ENCODE measurements at regions not wholly inside any gene's neighbourhood (a gene's known extent, or its start where the extent isn't known, plus 50 kb on each side); places are given as distances from the start of the nearest gene placed in this dataset.

- Histone ChIP-seq H3K9me3 (ENCODE audit: control insufficient read depth in 2 of 2, insufficient read depth in 1 of 2, low read depth in 1 of 2, low read length in 1 of 2) (no peaks in the 10 kb centered on the region), H3K4me3 (ENCODE audit: low read depth in 1 of 3, low read length in 3 of 3) (no peak overlapping the region), H3K27me3 (ENCODE audit: control insufficient read depth in 3 of 3, insufficient read depth in 3 of 3, low read length in 3 of 3) (no peaks in the 10 kb centered on the region), H3K27ac (ENCODE audit: low read depth in 1 of 3, low read length in 2 of 3) (no peak overlapping the region), H3K36me3 (ENCODE audit: control insufficient read depth in 3 of 3, insufficient read depth in 2 of 3, low read depth in 1 of 3, low read length in 3 of 3) (no peaks in the 10 kb centered on the region), H3K4me1 (ENCODE audit: control insufficient read depth in 3 of 3, insufficient read depth in 2 of 3, low read depth in 1 of 3, low read length in 2 of 3) (no peaks in the 10 kb centered on the region)
- FAIRE-seq: no peak
- WGBS, 3 donors: 56 to 67% (median 66%) methylated on average over 1 of the region's 1 CpG
- no peak for DNase-seq
Observed at GRCh38 chr11:81380395-81380794, 1353.3 kb downstream of the FAM181B start.

- H3K4me1 ChIP-seq (ENCODE audit: control insufficient read depth in 3 of 3, insufficient read depth in 2 of 3, low read depth in 1 of 3, low read length in 2 of 3): no peaks in the 10 kb centered on the region
- no peaks in the 10 kb centered on the region for H3K36me3 ChIP-seq (ENCODE audit: control insufficient read depth in 3 of 3, insufficient read depth in 2 of 3, low read depth in 1 of 3, low read length in 3 of 3)
- DNase-seq (no peak), FAIRE-seq (no peak)
- no peak overlapping the region for H3K4me3 ChIP-seq (ENCODE audit: low read depth in 1 of 3, low read length in 3 of 3)
- no peaks in the 10 kb centered on the region for H3K27me3 ChIP-seq (ENCODE audit: control insufficient read depth in 3 of 3, insufficient read depth in 3 of 3, low read length in 3 of 3)
- H3K27ac ChIP-seq (ENCODE audit: low read depth in 1 of 3, low read length in 2 of 3): no peak overlapping the region
- no peaks in the 10 kb centered on the region for H3K9me3 ChIP-seq (ENCODE audit: control insufficient read depth in 2 of 2, insufficient read depth in 1 of 2, low read depth in 1 of 2, low read length in 1 of 2)
- WGBS, 3 donors: 84 to 85% (median 84%) methylated on average over 2 of the region's 2 CpGs
Observed at GRCh38 chr11:81377418-81377817, 1356.2 kb downstream of the FAM181B start.

GRCh38 chr11:81373986-81374385, 1359.7 kb downstream of the FAM181B start:
- Histone ChIP-seq H3K27me3 (ENCODE audit: control insufficient read depth in 3 of 3, insufficient read depth in 3 of 3, low read length in 3 of 3) (no peaks in the 10 kb centered on the region), H3K36me3 (ENCODE audit: control insufficient read depth in 3 of 3, insufficient read depth in 2 of 3, low read depth in 1 of 3, low read length in 3 of 3) (no peaks in the 10 kb centered on the region), H3K27ac (ENCODE audit: low read depth in 1 of 3, low read length in 2 of 3) (no peak overlapping the region), H3K4me1 (ENCODE audit: control insufficient read depth in 3 of 3, insufficient read depth in 2 of 3, low read depth in 1 of 3, low read length in 2 of 3) (no peaks in the 10 kb centered on the region), H3K4me3 (ENCODE audit: low read depth in 1 of 3, low read length in 3 of 3) (no peak overlapping the region), H3K9me3 (ENCODE audit: control insufficient read depth in 2 of 2, insufficient read depth in 1 of 2, low read depth in 1 of 2, low read length in 1 of 2) (no peaks in the 10 kb centered on the region)
- DNase-seq (no peak), FAIRE-seq (no peak)
- WGBS, 3 donors: 88 to 96% (median 94%) methylated on average over 2 of the region's 2 CpGs

GRCh38 chr11:81368192-81368591, 1365.5 kb downstream of the FAM181B start:
- Histone ChIP-seq H3K4me3 (ENCODE audit: low read depth in 1 of 3, low read length in 3 of 3) (no peak overlapping the region), H3K27me3 (ENCODE audit: control insufficient read depth in 3 of 3, insufficient read depth in 3 of 3, low read length in 3 of 3) (no peaks in the 10 kb centered on the region), H3K27ac (ENCODE audit: low read depth in 1 of 3, low read length in 2 of 3) (no peak overlapping the region), H3K36me3 (ENCODE audit: control insufficient read depth in 3 of 3, insufficient read depth in 2 of 3, low read depth in 1 of 3, low read length in 3 of 3) (no peaks in the 10 kb centered on the region), H3K4me1 (ENCODE audit: control insufficient read depth in 3 of 3, insufficient read depth in 2 of 3, low read depth in 1 of 3, low read length in 2 of 3) (no peaks in the 10 kb centered on the region), H3K9me3 (ENCODE audit: control insufficient read depth in 2 of 2, insufficient read depth in 1 of 2, low read depth in 1 of 2, low read length in 1 of 2) (peaks cover 0 to 4% of the 10 kb centered on the region in 2 donors)
- no peak for DNase-seq
- WGBS, 3 donors: 89 to 92% (median 89%) methylated on average over 11 of the region's 11 CpGs
- FAIRE-seq: no peak

- 83 to 85% (median 85%) methylated on average over 4 of the region's 4 CpGs for WGBS, 3 donors
- DNase-seq (no peak), FAIRE-seq (no peak)
- H3K27ac ChIP-seq (ENCODE audit: low read depth in 1 of 3, low read length in 2 of 3): no peak overlapping the region
- peaks cover 0 to 4% of the 10 kb centered on the region in 2 donors for H3K9me3 ChIP-seq (ENCODE audit: control insufficient read depth in 2 of 2, insufficient read depth in 1 of 2, low read depth in 1 of 2, low read length in 1 of 2)
- H3K4me3 ChIP-seq (ENCODE audit: low read depth in 1 of 3, low read length in 3 of 3): no peak overlapping the region
- no peaks in the 10 kb centered on the region for H3K27me3 ChIP-seq (ENCODE audit: control insufficient read depth in 3 of 3, insufficient read depth in 3 of 3, low read length in 3 of 3)
- H3K36me3 ChIP-seq (ENCODE audit: control insufficient read depth in 3 of 3, insufficient read depth in 2 of 3, low read depth in 1 of 3, low read length in 3 of 3): no peaks in the 10 kb centered on the region
- H3K4me1 ChIP-seq (ENCODE audit: control insufficient read depth in 3 of 3, insufficient read depth in 2 of 3, low read depth in 1 of 3, low read length in 2 of 3): no peaks in the 10 kb centered on the region
Observed at GRCh38 chr11:81365496-81365895, 1368.2 kb downstream of the FAM181B start.

GRCh38 chr11:81359476-81359875, 1374.2 kb downstream of the FAM181B start:
- H3K4me3 ChIP-seq (ENCODE audit: low read depth in 1 of 3, low read length in 3 of 3): no peak overlapping the region
- no peaks in the 10 kb centered on the region for H3K27me3 ChIP-seq (ENCODE audit: control insufficient read depth in 3 of 3, insufficient read depth in 3 of 3, low read length in 3 of 3)
- no peak for DNase-seq
- no peaks in the 10 kb centered on the region for H3K9me3 ChIP-seq (ENCODE audit: control insufficient read depth in 2 of 2, insufficient read depth in 1 of 2, low read depth in 1 of 2, low read length in 1 of 2)
- no peak for FAIRE-seq
- H3K27ac ChIP-seq (ENCODE audit: low read depth in 1 of 3, low read length in 2 of 3): no peak overlapping the region
- H3K36me3 ChIP-seq (ENCODE audit: control insufficient read depth in 3 of 3, insufficient read depth in 2 of 3, low read depth in 1 of 3, low read length in 3 of 3): no peaks in the 10 kb centered on the region
- no peaks in the 10 kb centered on the region for H3K4me1 ChIP-seq (ENCODE audit: control insufficient read depth in 3 of 3, insufficient read depth in 2 of 3, low read depth in 1 of 3, low read length in 2 of 3)
- WGBS, 3 donors: 73 to 84% (median 75%) methylated on average over 6 of the region's 6 CpGs

- H3K9me3 ChIP-seq (ENCODE audit: control insufficient read depth in 2 of 2, insufficient read depth in 1 of 2, low read depth in 1 of 2, low read length in 1 of 2): no peaks in the 10 kb centered on the region
Observed at GRCh38 chr11:81345609-81346008, 1388.1 kb downstream of the FAM181B start.

GRCh38 chr11:81342966-81343365, 1390.7 kb downstream of the FAM181B start:
- H3K27ac ChIP-seq (ENCODE audit: low read depth in 1 of 3, low read length in 2 of 3): no peak overlapping the region
- DNase-seq (no peak), FAIRE-seq (no peak)
- H3K4me3 ChIP-seq (ENCODE audit: low read depth in 1 of 3, low read length in 3 of 3): no peak overlapping the region
- H3K27me3 ChIP-seq (ENCODE audit: control insufficient read depth in 3 of 3, insufficient read depth in 3 of 3, low read length in 3 of 3): no peaks in the 10 kb centered on the region
- no peaks in the 10 kb centered on the region for H3K36me3 ChIP-seq (ENCODE audit: control insufficient read depth in 3 of 3, insufficient read depth in 2 of 3, low read depth in 1 of 3, low read length in 3 of 3)
- H3K4me1 ChIP-seq (ENCODE audit: control insufficient read depth in 3 of 3, insufficient read depth in 2 of 3, low read depth in 1 of 3, low read length in 2 of 3): peaks cover 0 to 6% (median 0%) of the 10 kb centered on the region in 3 donors
- no peaks in the 10 kb centered on the region for H3K9me3 ChIP-seq (ENCODE audit: control insufficient read depth in 2 of 2, insufficient read depth in 1 of 2, low read depth in 1 of 2, low read length in 1 of 2)

More at GRCh38 chr11:81345609-81346008, 1388.1 kb downstream of the FAM181B start:
- Histone ChIP-seq H3K36me3 (ENCODE audit: control insufficient read depth in 3 of 3, insufficient read depth in 2 of 3, low read depth in 1 of 3, low read length in 3 of 3) (no peaks in the 10 kb centered on the region), H3K27ac (ENCODE audit: low read depth in 1 of 3, low read length in 2 of 3) (no peak overlapping the region), H3K27me3 (ENCODE audit: control insufficient read depth in 3 of 3, insufficient read depth in 3 of 3, low read length in 3 of 3) (no peaks in the 10 kb centered on the region), H3K4me3 (ENCODE audit: low read depth in 1 of 3, low read length in 3 of 3) (no peak overlapping the region), H3K4me1 (ENCODE audit: control insufficient read depth in 3 of 3, insufficient read depth in 2 of 3, low read depth in 1 of 3, low read length in 2 of 3) (peaks cover 0 to 4% (median 0%) of the 10 kb centered on the region in 3 donors)
- FAIRE-seq: no peak
- DNase-seq: peak in 1 of 2 donors; percentile 45
- WGBS, 3 donors: 57 to 78% (median 61%) methylated on average over 6 of the region's 6 CpGs

GRCh38 chr11:81340225-81340624, 1393.4 kb downstream of the FAM181B start:
- FAIRE-seq: no peak
- Histone ChIP-seq H3K9me3 (ENCODE audit: control insufficient read depth in 2 of 2, insufficient read depth in 1 of 2, low read depth in 1 of 2, low read length in 1 of 2) (no peaks in the 10 kb centered on the region), H3K4me3 (ENCODE audit: low read depth in 1 of 3, low read length in 3 of 3) (no peak overlapping the region), H3K4me1 (ENCODE audit: control insufficient read depth in 3 of 3, insufficient read depth in 2 of 3, low read depth in 1 of 3, low read length in 2 of 3) (peaks cover 0 to 3% (median 0%) of the 10 kb centered on the region in 3 donors), H3K36me3 (ENCODE audit: control insufficient read depth in 3 of 3, insufficient read depth in 2 of 3, low read depth in 1 of 3, low read length in 3 of 3) (no peaks in the 10 kb centered on the region), H3K27me3 (ENCODE audit: control insufficient read depth in 3 of 3, insufficient read depth in 3 of 3, low read length in 3 of 3) (no peaks in the 10 kb centered on the region), H3K27ac (ENCODE audit: low read depth in 1 of 3, low read length in 2 of 3) (no peak overlapping the region)
- WGBS, 3 donors: 82 to 92% (median 92%) methylated on average over 1 of the region's 1 CpG
- no peak for DNase-seq

Measured in small intestine (tissue), 7 donors.